Fibroblast of villous mesenchyme (primary cell): ENCODE measurements at regions not wholly inside any gene's neighbourhood (a gene's known extent, or its start where the extent isn't known, plus 50 kb on each side); places are given as distances from the start of the nearest gene placed in this dataset.

ENCODE experiments used
- DNase-seq: peaks from one replicate; pipeline ENCODE4 v3.0.0-alpha.2; 2010; ENCODE audit warnings: low read depth
- H3K4me3 ChIP-seq: 2 replicates; pipeline ENCODE4 v1.5.1; 2011; ENCODE audit warnings: low read depth, mild to moderate bottlenecking, low read length
- CTCF ChIP-seq: IDR thresholded peaks from 2 replicates; pipeline ENCODE4 v1.5.1; 2012; ENCODE audit warnings: low read depth, mild to moderate bottlenecking, low read length; ENCODE audit not compliant: insufficient read depth

- no peak for TF ChIP-seq CTCF
- DNase-seq: no peak
- no peak overlapping the region for H3K4me3 ChIP-seq
Observed at GRCh38 chr7:67502929-67503328, 506.3 kb downstream of the TYW1 start.

GRCh38 chr7:67505449-67505848, 508.8 kb downstream of the TYW1 start:
- no peak for DNase-seq
- no peak for TF ChIP-seq CTCF

GRCh38 chr7:67512481-67512880, 515.8 kb downstream of the TYW1 start:
- DNase-seq: no peak
- no peak for TF ChIP-seq CTCF
- no peak overlapping the region for H3K4me3 ChIP-seq

More at GRCh38 chr7:67505449-67505848, 508.8 kb downstream of the TYW1 start:
- H3K4me3 ChIP-seq: no peak overlapping the region

- DNase-seq: no peak
- TF ChIP-seq CTCF: no peak
- no peak overlapping the region for H3K4me3 ChIP-seq
Observed at GRCh38 chr7:67518580-67518979, 521.9 kb downstream of the TYW1 start.

- no peak for TF ChIP-seq CTCF
- H3K4me3 ChIP-seq: no peak overlapping the region
- no peak for DNase-seq
Observed at GRCh38 chr7:67519171-67519570, 522.5 kb downstream of the TYW1 start.

GRCh38 chr7:67522504-67522903, 525.9 kb downstream of the TYW1 start:
- TF ChIP-seq CTCF: no peak
- DNase-seq: no peak
- H3K4me3 ChIP-seq: no peak overlapping the region

GRCh38 chr7:67523713-67524112, 527.1 kb downstream of the TYW1 start:
- no peak for TF ChIP-seq CTCF
- DNase-seq: no peak
- no peak overlapping the region for H3K4me3 ChIP-seq
